Transverse colon (tissue), 4 donors: ENCODE measurements at regions not wholly inside any gene's neighbourhood (a gene's known extent, or its start where the extent isn't known, plus 50 kb on each side); places are given as distances from the start of the nearest gene placed in this dataset.

Source experiments
- DNase-seq: peaks from one replicate; pipeline ENCODE4 v3.0.0-alpha.2; 2019
- H3K27ac ChIP-seq, 4 donors: fragments of 200-600 bp; sonication (generic); 2 replicates each; pipeline ENCODE4 v1.5.1; 2016 to 2018; ENCODE audit warnings: inconsistent platforms in 4 of 4
- H3K27me3 ChIP-seq: fragments of 200-600 bp; sonication (generic); 2 replicates; pipeline ENCODE4 v1.5.1; 2017; ENCODE audit warnings: inconsistent platforms
- H3K36me3 ChIP-seq, 4 donors: fragments of 200-600 bp; sonication (generic); 2 replicates each; pipeline ENCODE4 v1.5.1; 2017 to 2019; ENCODE audit warnings: inconsistent platforms in 4 of 4
- H3K4me1 ChIP-seq, 4 donors: fragments of 200-600 bp; sonication (generic); 2 replicates each; pipeline ENCODE4 v1.5.1; 2017 to 2020; ENCODE audit warnings: inconsistent platforms in 4 of 4
- H3K4me3 ChIP-seq, 4 donors: fragments of 200-600 bp; sonication (generic); 1 replicate in 1 of 4; 2 replicates in 3 of 4; pipeline versions ENCODE4 v1.5.1 to v1.6.1; 2017 to 2019; ENCODE audit warnings: inconsistent platforms in 4 of 4
- H3K9me3 ChIP-seq, 2 donors: fragments of 200-600 bp; sonication (generic); 2 replicates each; pipeline ENCODE4 v1.5.1; 2017 to 2019; ENCODE audit warnings: inconsistent platforms in 2 of 2
- EP300 ChIP-seq: sonication (generic); formaldehyde crosslinking; IDR thresholded peaks from one replicate; pipeline ENCODE4 v1.6.1; 2017; ENCODE audit warnings: antibody characterized with exemption, low read depth
- POLR2A ChIP-seq: fragments of 450-650 bp; IDR thresholded peaks from one replicate; pipeline ENCODE4 v1.6.1; 2016; ENCODE audit warnings: antibody characterized with exemption, mild to moderate bottlenecking, moderate library complexity
- POLR2AphosphoS5 ChIP-seq, 3 donors: sonication (generic); formaldehyde crosslinking; IDR thresholded peaks; one replicate each; pipeline ENCODE4 v1.6.1; 2016; ENCODE audit warnings: antibody characterized with exemption in 3 of 3
- WGBS, 2 donors: methylation state at CpG; one replicate each; pipeline ENCODE4 v1.1.5; 2018; ENCODE audit warnings: low coverage in 1 of 2; 5-methylcytosine and 5-hydroxymethylcytosine counted together
- in situ Hi-C, 4 donors: fragments of 200-750 bp; cut with MboI; loops; one replicate each; pipeline versions ENCODE4 v1.15.0 to v1.15.1; 2017; ENCODE audit warnings: low sequenced_read_pairs in 3 of 4, low pct_ligation_motif_present in 1 of 4, low pct_unique_long_range_greater_than_20kb in 1 of 4
- intact Hi-C: fragments of 100-400 bp; cut with DNase I; formaldehyde crosslinking; loops from one replicate; pipeline ENCODE4 v1.15.1; 2023; ENCODE audit warnings: low total_unique reads
- TF ChIP-seq, protein P1 (sequence below), 5 experiments: fragments of 200-600 bp in 3 of 5; fragments of 450-650 bp in 2 of 5; sonication (generic) in 3 of 5; IDR thresholded peaks; 1 replicate in 2 of 5; 2 replicates in 3 of 5; pipeline ENCODE4 v1.5.1; 2016 to 2017; ENCODE audit warnings: antibody characterized with exemption in 5 of 5, inconsistent platforms in 3 of 5, mild to moderate bottlenecking in 2 of 5, moderate library complexity in 1 of 5

DNA sequence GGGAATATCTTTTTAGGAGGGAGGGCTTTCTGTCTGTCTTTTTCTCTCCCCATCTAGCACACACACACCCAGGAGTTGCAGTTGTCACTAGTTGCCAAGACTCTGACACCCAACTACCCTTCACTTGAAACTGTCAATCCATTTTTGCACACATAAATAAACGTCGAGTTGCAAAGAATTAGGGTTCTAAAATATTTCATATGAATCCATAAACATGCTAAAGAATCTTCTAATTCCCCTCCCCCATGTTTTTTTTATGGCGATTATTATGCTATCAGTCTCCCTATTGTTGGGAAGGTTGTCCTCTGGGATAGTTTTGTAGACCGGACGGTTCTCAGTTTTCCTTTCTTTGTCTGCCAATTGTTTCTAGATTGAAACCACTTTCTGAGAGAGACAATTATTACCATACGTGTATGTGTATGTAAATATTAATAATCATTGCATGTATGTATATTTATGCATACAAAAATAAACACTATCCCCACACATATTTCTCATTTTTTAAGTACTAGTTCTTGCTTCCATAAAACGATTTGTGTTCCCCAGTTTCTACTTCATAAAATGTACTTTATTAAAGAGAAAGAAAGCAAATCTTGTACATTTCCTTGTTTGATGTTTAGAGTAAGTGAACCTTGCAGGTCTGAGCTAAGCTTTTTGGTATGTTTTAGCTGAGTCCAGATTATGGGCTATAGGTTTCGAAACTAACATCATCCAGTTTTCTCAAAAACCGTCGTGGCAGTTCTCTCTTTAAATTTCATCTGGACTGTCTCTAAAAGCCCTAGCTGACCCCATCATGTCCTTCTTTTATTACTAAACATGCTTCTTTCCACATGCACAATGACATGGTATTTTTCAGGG is 165.0 kb upstream of the MPDZ start:
- Histone ChIP-seq H3K4me1 (no peaks in the 10 kb centered on the region), H3K4me3 (no peak overlapping the region), H3K27ac (no peak overlapping the region), H3K27me3 (peaks cover 8% of the 10 kb centered on the region), H3K36me3 (no peaks in the 10 kb centered on the region), H3K9me3 (no peaks in the 10 kb centered on the region)
- 66 to 79% methylated on average over 10 of the region's 10 CpGs for WGBS, 2 donors
- no peak for DNase-seq
- in situ Hi-C loops (loop anchor here in 1 of 4 donors (25.0 kb wide), 2 partner anchors 643 to 943 kb away; no protein-coding TSS in a partner anchor), intact Hi-C loops (no loop called here)
- no peak for TF ChIP-seq POLR2AphosphoS5 (IDR thresholded peaks at IDR 0.05)
- TF ChIP-seq EP300, result no peak
- TF ChIP-seq, protein P1, sequence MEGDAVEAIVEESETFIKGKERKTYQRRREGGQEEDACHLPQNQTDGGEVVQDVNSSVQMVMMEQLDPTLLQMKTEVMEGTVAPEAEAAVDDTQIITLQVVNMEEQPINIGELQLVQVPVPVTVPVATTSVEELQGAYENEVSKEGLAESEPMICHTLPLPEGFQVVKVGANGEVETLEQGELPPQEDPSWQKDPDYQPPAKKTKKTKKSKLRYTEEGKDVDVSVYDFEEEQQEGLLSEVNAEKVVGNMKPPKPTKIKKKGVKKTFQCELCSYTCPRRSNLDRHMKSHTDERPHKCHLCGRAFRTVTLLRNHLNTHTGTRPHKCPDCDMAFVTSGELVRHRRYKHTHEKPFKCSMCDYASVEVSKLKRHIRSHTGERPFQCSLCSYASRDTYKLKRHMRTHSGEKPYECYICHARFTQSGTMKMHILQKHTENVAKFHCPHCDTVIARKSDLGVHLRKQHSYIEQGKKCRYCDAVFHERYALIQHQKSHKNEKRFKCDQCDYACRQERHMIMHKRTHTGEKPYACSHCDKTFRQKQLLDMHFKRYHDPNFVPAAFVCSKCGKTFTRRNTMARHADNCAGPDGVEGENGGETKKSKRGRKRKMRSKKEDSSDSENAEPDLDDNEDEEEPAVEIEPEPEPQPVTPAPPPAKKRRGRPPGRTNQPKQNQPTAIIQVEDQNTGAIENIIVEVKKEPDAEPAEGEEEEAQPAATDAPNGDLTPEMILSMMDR (IDR thresholded peaks at IDR 0.05), result no peak
- no peak for TF ChIP-seq POLR2A

- peaks cover 8% of the 10 kb centered on the region for H3K27me3 ChIP-seq
- in situ Hi-C loops, result loop anchor here in 1 of 4 donors (25.0 kb wide), 2 partner anchors 644 to 944 kb away; no protein-coding TSS in a partner anchor
- H3K27ac ChIP-seq, result no peak overlapping the region
- H3K4me3 ChIP-seq, result no peak overlapping the region
- intact Hi-C loops, result no loop called here
- TF ChIP-seq POLR2AphosphoS5 (IDR thresholded peaks at IDR 0.05) (no peak), POLR2A (no peak), EP300 (no peak)
- TF ChIP-seq, protein P1 (IDR thresholded peaks at IDR 0.05), result no peak
- no peak for DNase-seq
- 68 to 74% methylated on average over 13 to 18 of the region's 18 CpGs for WGBS, 2 donors
- H3K4me1 ChIP-seq, result no peaks in the 10 kb centered on the region
- no peaks in the 10 kb centered on the region for H3K36me3 ChIP-seq
- H3K9me3 ChIP-seq, result no peaks in the 10 kb centered on the region
Measured at GRCh38 chr9:13443346-13444244, 164.1 kb upstream of the MPDZ start.

- Histone ChIP-seq H3K36me3 (no peaks in the 10 kb centered on the region), H3K4me3 (no peak overlapping the region), H3K27ac (no peak overlapping the region), H3K9me3 (no peaks in the 10 kb centered on the region), H3K27me3 (peaks cover 8% of the 10 kb centered on the region), H3K4me1 (no peaks in the 10 kb centered on the region)
- in situ Hi-C loops, result loop anchor here in 3 of 4 donors (10.0 to 25.0 kb wide), 4 partner anchors 647 to 995 kb away; no protein-coding TSS in a partner anchor
- TF ChIP-seq EP300 (no peak), POLR2AphosphoS5 (IDR thresholded peaks at IDR 0.05) (no peak), POLR2A (no peak)
- TF ChIP-seq, protein P1 (IDR thresholded peaks at IDR 0.05), result no peak
- DNase-seq, result no peak
- intact Hi-C loops, result no loop called here
- 82% methylated on average over 2 to 3 of the region's 3 CpGs for WGBS, 2 donors
Measured at GRCh38 chr9:13439685-13440476, 160.4 kb upstream of the MPDZ start.
